GM18505 (cell line): ENCODE measurements at regions not wholly inside any gene's neighbourhood (a gene's known extent, or its start where the extent isn't known, plus 50 kb on each side); places are given as distances from the start of the nearest gene placed in this dataset.
"Not testable (repeated sequence)": the region's sequence is repeated elsewhere in the genome, so short reads cannot be mapped to it uniquely, and the experiment has no call there.

Source experiments
- ATAC-seq: cut with Tn5 transposase; IDR thresholded peaks from one replicate; pipeline ENCODE4 v1.9.1; 2021; ENCODE audit not compliant: unreplicated experiment
- POLR2A ChIP-seq: IDR thresholded peaks from 4 replicates; pipeline ENCODE4 v1.6.1; 2011; ENCODE audit warnings: borderline replicate concordance; ENCODE audit not compliant: insufficient read depth, insufficient read length; ENCODE audit errors: extremely low read depth

DNA sequence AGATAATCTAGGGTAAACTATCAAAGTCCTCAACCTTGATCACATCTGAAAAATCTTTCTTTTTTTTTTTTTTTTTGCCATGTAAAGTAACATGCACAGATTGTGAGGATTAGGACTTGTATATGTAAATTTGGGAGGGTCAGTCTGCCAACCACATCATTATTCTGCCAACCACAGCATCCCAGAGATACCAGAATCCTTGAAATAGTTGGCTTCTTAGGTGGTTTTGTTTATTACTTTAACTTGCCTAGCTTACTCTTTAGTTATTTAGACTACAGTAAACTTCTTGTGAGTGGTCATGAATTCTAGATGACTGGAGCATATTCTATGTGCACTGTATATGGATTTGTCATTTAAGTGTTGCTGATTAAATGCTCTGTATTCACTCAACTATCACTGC is 242.1 kb upstream of the RBMS1 start:
- no peak for ATAC-seq
- no peak for TF ChIP-seq POLR2A

GRCh38 chr2:160736148-160737028 is 242.8 kb upstream of the RBMS1 start:
- TF ChIP-seq POLR2A, result no peak
- no peak for ATAC-seq

DNA sequence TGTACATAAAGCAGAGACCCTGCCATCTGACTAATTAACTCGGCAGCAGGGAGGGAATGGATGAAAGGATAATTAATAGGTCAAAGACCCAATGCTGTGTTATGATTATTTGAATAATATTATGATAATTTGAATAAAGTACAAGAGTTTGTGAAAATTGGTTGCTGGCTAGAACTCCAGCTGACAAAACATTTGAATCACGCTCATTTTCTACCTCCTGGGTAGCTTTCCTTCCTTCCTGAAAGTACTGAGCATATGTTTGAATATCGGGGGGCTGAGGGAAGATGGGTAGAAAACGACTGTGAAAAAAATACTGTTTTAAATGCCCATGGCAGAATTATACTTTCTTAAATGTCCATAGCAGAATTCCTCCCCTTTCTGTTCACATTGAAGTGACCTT is 243.6 kb upstream of the RBMS1 start:
- no peak for TF ChIP-seq POLR2A
- ATAC-seq, result no peak

- no peak for ATAC-seq
- TF ChIP-seq POLR2A, result no peak
Observed at GRCh38 chr2:160741271-160741670, 247.7 kb upstream of the RBMS1 start.

- no peak for TF ChIP-seq POLR2A
- ATAC-seq, result no peak
Observed at GRCh38 chr2:160741815-160742214, 248.2 kb upstream of the RBMS1 start.

DNA sequence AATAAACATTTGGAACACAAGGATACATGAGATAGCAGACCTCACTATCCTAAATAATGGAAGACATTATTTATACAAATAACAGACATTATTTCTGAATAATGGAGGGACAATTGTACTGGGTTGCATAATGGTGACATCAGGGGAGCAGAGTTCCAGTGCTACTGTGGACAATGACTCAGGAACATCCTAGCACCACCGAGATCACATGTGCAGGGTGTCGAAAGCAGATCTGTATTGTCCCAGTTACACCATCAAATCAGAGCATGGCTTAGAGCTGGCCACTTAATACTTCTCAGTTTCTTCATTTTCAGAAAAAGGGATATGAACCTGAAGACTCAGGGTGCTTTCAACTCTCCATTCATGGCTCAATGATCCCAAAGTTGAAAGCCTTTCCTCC is 249.1 kb upstream of the RBMS1 start:
- no peak for TF ChIP-seq POLR2A
- ATAC-seq, result no peak

- no peak for TF ChIP-seq POLR2A
- no peak for ATAC-seq
Observed at GRCh38 chr2:160747501-160748170, 254.0 kb upstream of the RBMS1 start.

- TF ChIP-seq POLR2A, result no peak
- ATAC-seq, result no peak
Observed at GRCh38 chr2:160751021-160751420, 257.4 kb upstream of the RBMS1 start.

DNA sequence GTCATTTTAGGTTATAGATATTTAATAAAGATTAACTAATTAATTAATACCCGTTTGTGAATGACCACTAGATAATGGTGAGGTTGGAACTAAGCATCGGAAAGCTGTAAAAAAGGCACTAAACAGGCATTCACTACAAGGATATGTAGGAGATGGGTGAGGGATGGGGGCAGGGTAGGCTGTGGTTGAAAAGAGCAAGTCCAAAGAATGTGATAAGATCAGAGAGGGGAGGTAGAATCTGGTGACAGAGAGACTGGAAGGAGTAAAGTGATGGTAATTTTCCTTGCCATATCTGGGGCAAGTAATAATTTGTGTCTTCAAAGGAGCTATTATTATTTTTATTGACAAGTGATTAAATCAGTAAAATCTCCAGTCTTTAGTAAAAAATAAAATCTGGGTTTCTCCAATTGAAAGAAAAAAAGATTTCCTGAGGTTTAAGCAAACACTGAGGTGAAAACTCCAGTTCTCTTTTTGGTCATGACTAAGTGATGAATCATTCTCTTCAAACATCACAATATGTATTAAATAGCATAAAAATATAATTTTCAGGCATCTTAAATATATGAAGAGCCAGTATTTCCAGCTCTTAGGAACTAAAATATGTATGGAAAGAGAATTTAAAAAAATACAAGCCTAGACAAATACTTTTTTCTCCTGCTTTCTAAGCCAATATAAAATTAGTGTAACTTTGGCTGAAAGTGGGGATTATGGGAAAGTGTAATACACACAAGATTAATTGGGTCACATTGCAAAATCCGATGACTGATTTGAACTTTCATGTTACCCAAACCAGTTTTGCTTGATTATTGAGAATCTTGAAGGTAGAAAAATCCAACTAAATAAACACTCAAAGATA is 259.1 kb upstream of the RBMS1 start:
- no peak for ATAC-seq
- no peak for TF ChIP-seq POLR2A

DNA sequence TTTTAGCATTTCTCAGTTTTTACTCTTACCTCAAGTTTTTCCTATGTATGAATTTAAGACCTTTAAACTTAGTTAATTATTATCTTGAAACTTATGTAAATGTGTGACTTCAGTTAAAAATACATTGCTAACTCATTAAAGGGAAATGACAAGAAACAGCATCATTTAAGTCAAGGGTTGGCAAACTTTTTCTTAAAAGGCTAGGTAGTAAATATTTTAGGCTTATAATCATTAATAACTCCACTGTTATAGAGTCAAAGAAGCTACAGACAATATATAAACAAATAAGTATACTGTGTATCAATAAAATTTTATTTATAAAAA is 259.7 kb upstream of the RBMS1 start:
- ATAC-seq, result no peak
- no peak for TF ChIP-seq POLR2A

DNA sequence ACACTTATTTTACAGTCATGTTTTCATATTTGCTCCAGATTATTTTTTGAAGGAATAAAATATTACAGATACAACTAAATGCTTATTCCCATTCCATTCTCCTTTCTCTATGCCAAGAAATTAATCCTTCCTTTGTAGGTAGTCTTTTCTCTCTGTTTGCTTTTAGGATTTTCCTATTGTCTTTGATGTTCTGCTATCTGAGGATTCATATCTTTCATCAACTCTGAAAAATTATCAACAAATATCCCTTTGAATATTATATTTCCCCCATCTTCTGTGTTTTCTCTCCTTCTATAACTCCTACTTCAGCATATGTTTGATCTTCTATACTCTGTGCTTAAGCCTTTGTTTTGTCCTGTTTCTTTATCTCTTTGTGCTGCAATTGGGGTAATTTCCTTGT is 260.4 kb upstream of the RBMS1 start:
- no peak for TF ChIP-seq POLR2A
- no peak for ATAC-seq

DNA sequence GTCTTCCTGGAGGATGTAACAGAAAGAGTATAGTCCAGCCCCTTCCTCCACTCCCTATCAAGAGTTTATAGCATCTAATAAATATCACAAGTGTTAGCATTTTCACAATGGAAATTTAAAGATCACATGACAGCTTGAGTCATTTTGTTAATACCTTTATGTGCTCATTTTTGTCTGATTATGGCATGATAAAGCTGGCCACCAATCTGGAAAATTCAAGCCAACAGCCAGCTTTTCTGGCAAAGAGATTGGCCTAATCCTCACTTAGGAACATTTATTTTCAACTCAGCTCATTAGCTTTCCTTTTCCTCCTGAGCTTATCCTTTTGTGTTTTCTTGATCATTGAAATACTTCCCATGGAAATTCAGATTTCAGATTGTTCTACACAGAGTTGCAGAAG is 262.9 kb upstream of the RBMS1 start:
- no peak for ATAC-seq
- TF ChIP-seq POLR2A, result no peak

DNA sequence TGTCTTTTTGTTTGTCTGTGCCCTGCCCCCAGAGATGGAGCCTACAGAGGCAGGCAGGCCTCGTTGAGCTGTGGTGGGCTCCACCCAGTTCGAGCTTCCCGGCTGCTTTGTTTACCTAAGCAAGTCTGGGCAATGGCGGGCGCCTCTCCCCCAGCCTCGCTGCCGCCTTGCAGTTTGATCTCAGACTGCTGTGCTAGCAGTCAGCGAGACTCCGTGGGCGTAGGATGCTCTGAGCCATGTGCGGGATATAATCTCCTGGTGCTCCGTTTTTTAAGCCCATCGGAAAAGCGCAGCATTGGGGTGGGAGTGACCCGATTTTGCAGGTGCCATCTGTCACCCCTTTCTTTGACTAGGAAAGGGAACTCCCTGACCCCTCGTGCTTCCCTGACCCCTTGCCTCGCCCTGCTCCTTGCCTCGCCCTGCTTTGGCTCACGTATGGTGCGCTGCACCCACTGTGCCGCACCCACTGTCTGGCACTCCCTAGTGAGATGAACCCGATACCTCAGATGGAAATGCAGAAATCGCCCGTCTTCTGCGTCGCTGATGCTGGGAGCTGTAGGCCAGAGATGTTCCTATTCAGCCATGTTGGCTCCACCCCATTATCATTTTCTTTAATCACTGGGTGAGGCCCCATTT is 269.0 kb upstream of the RBMS1 start:
- ATAC-seq, result not testable (repeated sequence)
